NB4 (cell line): ENCODE measurements at regions not wholly inside any gene's neighbourhood (a gene's known extent, or its start where the extent isn't known, plus 50 kb on each side); places are given as distances from the start of the nearest gene placed in this dataset.

Experiments used
- MAX ChIP-seq: IDR thresholded peaks from 2 replicates; pipeline ENCODE4 v1.6.1; 2011; ENCODE audit warnings: low read depth, low read length
- POLR2A ChIP-seq: IDR thresholded peaks from 2 replicates; pipeline ENCODE4 v1.6.1; 2011; ENCODE audit warnings: mild to moderate bottlenecking; ENCODE audit not compliant: insufficient read length; ENCODE audit errors: extremely low read depth
- TF ChIP-seq, protein P1 (sequence below): IDR thresholded peaks from one replicate; pipeline ENCODE4 v1.5.1; 2012; ENCODE audit warnings: low read depth, low read length

GRCh38 chr2:144965172-144965571 is 445.3 kb upstream of the ZEB2 start:
- TF ChIP-seq, protein P1, sequence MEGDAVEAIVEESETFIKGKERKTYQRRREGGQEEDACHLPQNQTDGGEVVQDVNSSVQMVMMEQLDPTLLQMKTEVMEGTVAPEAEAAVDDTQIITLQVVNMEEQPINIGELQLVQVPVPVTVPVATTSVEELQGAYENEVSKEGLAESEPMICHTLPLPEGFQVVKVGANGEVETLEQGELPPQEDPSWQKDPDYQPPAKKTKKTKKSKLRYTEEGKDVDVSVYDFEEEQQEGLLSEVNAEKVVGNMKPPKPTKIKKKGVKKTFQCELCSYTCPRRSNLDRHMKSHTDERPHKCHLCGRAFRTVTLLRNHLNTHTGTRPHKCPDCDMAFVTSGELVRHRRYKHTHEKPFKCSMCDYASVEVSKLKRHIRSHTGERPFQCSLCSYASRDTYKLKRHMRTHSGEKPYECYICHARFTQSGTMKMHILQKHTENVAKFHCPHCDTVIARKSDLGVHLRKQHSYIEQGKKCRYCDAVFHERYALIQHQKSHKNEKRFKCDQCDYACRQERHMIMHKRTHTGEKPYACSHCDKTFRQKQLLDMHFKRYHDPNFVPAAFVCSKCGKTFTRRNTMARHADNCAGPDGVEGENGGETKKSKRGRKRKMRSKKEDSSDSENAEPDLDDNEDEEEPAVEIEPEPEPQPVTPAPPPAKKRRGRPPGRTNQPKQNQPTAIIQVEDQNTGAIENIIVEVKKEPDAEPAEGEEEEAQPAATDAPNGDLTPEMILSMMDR = no peak
- TF ChIP-seq POLR2A (no peak), MAX (no peak)
